ENCODE measurements at regions not wholly inside any gene's neighbourhood (a gene's known extent, or its start where the extent isn't known, plus 50 kb on each side); places are given as distances from the start of the nearest gene placed in this dataset.

GRCh38 chr6:80433673-80434025 is 327.2 kb downstream of the BCKDHB start:
- TF ChIP-seq RCOR1 (IDR thresholded peaks at IDR 0.05; ENCODE audit: low read length) (no peak), REST (IDR thresholded peaks at IDR 0.05; ENCODE audit: low read depth, low read length) (no peak)
